Occipital lobe (tissue), 1 donor: ENCODE measurements at regions not wholly inside any gene's neighbourhood (a gene's known extent, or its start where the extent isn't known, plus 50 kb on each side); places are given as distances from the start of the nearest gene placed in this dataset.
"Not testable (repeated sequence)": the region's sequence is repeated elsewhere in the genome, so short reads cannot be mapped to it uniquely, and the experiment has no call there.

Experiments
- DNase-seq: peaks from one replicate; lab custom pipeline; 2025; lab: John Stamatoyannopoulos, UW

DNA sequence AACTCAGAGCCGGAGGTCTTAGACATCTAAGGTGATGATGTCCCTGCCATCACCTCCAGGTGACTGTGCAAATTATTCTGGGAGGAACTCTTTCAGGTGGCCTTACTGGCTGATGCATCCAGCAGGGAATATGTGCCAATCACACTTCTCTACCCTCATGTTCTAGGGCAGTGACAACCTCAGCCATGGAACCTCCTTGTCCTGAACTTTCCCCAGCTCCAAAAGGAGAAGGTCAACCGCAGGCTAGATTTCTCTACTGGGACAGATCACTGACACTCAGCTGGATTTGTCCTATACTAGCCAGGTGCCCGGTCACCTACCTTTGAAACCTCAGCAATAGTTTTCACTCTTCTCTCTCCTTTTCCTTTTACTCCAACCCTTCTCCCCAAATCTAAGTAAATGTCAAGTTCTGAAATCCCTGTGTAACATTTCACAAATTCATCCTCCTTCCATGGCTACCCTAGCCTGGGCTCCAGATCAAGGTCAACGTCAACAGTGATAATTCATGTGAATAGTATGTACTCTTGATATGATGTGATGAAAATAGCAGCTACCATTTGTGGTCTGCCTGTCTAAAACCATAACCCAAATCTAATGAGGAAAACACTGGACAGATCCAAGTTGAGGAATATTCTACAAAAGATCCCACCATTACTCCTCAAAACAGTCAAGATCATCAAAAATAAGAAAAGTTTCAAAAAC is 115.0 kb upstream of the EGLN3 start:
- DNase-seq = no peak

- no peak for DNase-seq
Measured at GRCh38 chr14:34065236-34065635, 114.4 kb upstream of the EGLN3 start.

DNA sequence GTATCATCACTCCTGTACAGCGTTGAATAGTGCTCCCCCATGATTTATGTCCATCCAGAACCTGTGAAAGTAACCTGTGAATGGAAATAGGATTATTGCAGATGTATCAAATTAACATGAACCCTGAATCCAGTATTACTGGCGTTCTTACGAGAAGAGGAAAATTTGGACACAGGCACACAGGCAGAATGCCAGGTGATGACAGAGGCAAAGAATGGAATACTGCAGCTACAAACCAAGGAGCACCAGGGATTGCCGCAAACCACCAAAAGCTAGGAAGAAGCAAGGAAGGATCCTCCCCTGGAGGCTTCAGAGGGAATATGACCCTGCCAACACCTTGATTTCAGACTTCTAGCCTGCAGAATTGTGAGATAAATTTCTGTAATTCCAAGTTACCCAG is 113.5 kb upstream of the EGLN3 start:
- DNase-seq = no peak

GRCh38 chr14:34063470-34064164 is 112.7 kb upstream of the EGLN3 start:
- DNase-seq = no peak

DNA sequence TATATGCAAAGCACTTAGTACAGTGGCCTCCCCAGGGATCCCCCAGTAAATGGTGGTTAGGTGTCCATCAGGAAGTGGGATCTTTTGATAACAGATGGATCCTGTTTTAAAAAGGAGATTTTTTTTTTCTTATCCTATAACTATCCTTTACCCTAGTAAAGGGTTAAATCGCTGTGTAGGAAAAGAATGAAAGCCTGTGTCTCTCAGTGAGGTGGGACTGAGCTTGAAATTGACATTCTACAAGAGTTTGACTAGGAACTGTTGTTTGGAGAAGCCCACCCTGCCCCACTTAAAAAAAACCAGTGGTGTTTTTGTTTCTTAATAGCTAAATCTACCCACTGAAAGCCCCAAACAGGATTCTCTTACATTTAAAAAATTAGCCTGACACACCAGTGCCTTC is 112.2 kb upstream of the EGLN3 start:
- DNase-seq = no peak

DNA sequence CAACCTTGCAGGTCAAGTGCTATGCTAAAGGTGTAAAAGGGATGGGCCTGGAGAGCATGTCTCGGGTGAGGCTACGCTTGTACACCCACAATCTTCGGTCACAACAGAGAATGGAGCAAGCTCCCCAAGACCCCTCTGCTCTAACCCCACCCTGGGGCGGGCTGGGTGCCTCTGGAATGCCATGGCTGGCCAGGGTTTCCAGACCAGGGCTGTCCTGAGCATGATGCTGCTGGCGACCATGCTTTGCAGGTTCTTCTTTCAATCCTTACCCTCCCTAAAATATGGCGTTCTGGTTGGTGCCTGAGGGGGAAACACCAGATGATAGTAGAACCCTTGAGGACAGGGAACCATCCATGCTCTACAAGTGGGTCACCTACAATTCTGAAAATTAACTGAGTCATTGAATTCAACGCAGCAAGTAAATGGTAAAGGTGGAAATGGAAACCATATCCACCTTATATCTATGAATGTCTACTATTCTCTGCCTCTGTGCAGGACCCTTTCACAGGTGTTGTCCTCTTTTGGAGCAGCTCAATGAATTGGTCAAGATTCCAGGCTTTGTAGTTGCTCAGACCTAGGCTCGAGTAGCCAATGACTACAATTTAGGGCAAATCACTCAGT is 111.6 kb upstream of the EGLN3 start:
- DNase-seq = no peak

- no peak for DNase-seq
Measured at GRCh38 chr14:34060651-34060999, 109.8 kb upstream of the EGLN3 start.

- peak; percentile 65 for DNase-seq
Measured at GRCh38 chr14:34059925-34060650, 109.2 kb upstream of the EGLN3 start.

GRCh38 chr14:34059037-34059924 is 108.4 kb upstream of the EGLN3 start:
- no peak for DNase-seq

- DNase-seq = no peak
Measured at GRCh38 chr14:34058510-34058909, 107.6 kb upstream of the EGLN3 start.

DNA sequence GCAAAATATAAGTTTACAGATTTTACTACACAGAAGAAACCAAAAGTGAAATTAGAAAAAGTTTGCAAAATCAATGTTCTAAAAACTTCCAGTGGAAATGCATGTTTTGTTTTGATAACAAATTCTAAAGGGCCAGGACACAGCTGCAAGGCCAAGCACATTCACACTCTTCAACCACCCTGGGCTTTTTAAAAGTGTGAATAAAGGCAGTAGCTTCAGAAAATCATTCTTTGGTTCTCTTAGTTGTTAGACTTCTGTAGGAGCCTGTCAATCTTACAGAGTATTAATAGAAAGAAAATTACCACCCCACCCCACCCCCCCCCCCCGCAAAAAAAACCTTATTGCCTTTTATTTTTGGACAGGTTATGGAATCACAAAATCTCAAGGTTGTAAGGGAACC is 105.2 kb upstream of the EGLN3 start:
- DNase-seq = no peak

DNA sequence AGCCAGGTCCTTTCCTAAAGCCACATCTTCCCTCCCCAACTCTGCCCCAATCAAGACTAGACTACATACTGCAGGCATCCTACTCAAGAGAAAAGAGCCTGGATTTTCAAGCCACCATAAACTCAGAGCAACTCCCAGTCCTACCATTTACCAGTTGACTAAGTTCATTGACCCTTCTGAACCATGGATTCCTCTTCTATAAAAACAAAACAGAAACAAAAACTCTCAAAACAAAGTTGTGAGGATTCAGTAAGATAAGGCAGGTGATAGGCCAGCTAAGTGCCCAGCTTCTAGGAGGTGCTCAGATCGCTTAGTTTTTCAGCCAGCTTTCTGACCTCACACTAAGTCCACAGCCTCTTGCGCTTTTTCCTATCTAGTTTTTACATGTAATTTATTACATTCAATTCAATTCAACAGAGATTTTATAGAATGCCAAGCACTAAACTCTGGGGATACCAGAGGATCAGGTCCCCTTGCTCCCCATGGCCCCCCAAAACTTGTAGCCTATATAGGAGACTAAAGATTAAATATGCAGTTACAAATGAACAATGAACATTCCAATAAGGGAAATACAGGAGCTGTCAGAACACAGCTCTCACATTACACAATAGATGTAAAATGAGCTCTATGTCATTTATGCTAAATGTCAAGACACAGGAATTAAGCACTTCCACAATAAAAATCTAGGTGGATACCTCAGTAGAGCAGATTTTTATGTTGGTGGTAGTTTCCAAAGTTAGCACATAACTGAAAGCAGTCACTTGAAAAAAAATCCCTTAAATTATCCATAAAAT is 104.5 kb upstream of the EGLN3 start:
- DNase-seq = no peak

DNA sequence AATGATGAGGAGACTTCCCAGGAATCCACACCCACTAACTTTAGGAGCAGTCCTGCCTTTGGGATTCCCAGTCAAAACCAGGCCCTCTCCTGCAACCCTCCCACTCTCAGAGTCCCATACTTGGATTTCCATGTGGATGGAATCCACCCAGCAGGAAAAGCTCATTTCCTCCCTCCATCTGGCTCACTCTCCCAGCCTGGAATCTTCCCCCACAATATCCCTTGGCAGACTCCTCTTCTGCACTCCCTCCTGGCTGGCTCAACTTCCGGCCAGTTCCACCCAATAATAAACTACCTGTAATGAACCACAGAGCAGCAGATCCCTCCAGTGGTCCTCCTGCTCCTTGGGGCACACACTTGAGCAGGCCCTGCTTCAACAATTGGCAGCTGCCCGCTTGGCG is 102.8 kb upstream of the EGLN3 start:
- DNase-seq = no peak

GRCh38 chr14:34052658-34053014 is 101.8 kb upstream of the EGLN3 start:
- no peak for DNase-seq

DNA sequence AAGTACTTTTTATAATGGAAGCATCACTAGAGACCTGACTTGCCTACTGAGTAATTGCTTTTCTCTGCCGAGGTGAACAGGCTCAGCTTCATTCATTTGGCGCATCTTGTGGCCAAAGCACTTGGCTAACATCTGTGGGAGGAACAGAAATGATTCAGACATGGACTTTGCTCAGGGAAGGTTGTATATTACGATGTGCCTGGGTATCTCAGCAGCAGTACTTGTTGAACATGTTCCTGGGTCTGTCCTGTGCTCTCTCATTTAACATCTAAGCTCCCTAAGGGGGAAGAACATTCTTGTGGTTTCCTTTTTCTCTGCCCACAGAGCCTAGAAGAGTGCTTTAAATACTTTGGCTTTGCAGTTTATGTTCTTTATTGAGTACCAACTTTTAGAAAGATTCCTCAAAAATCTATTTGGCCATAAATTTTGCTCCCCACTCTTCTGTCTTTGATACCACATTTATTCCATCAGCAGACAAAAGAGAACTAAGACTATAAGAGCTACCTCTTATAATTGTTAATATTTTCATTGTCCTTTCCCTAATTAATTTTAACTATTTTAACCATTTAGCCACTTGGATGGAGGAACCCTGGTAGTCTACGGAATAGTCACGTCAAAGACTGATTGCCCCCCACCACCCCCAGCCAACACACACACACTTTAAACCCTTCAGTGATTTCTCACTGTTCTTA is 101.2 kb upstream of the EGLN3 start:
- no peak for DNase-seq

DNA sequence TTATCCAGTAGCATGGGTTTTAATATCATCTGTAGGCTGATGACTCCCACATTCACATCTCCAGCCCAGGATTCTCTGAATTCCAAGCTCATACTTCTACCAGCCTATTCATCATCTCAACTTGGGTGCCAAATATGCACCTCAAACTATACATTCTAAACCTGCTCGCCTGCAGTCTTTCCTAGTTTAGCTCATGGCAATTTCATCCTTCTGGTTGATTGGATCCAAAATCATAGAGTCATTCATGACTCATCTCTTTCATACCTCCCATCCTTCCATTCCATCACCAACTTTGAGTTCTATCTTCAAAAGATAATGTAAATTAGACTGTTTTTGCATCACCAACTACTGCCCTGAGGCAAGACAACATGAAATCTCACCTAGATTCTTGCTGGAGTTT is 99.7 kb upstream of the EGLN3 start:
- DNase-seq = no peak

DNA sequence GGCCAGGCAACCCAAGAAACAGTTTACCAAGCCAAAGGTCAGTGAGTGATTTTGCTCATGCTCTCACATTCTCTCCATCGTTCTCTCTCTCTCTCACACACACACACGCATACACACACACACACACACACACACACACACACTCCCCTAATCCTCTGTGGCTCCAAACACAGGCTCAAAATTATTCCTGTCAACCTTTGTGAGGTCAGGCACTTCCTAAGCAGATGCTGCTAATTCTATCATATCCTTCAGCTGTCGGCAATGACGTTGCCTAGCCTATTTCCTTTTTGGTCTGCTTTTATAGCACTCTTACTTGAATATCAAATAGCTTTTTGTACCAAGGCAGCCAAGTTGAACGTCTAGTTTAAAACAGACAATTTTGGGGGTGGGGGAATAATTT is 98.9 kb upstream of the EGLN3 start:
- DNase-seq = no peak

DNA sequence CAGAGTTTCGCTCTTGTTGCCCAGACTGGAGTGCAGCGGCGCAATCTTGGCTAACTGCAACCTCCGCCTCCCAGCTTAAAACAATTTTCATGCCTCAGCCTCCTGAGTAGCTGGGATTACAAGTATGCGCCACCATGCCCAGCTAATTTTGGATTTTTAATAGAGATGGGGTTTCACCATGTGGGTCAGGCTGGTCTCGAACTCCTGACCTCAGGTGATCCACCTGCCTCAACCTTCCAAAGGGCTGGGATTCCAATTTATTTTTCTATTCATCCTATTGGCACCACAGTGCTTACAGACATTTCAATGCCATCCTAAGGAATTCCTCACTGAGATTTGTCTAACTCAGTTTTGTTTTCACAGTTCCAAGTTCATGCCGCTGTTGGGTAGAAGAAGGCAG is 98.3 kb upstream of the EGLN3 start:
- DNase-seq = not testable (repeated sequence)

GRCh38 chr14:34046799-34047520 is 96.1 kb upstream of the EGLN3 start:
- no peak for DNase-seq
